ENCODE measurements at regions not wholly inside any gene's neighbourhood (a gene's known extent, or its start where the extent isn't known, plus 50 kb on each side); places are given as distances from the start of the nearest gene placed in this dataset.
"Not testable (repeated sequence)": the region's sequence is repeated elsewhere in the genome, so short reads cannot be mapped to it uniquely, and the experiment has no call there.

GRCh38 chr1:149243572-149243971, 140.2 kb upstream of the NBPF9 start:
- H3K9me3 Mint-ChIP-seq; H3K36me3 Mint-ChIP-seq; H3K27me3 Mint-ChIP-seq; H3K4me3 Mint-ChIP-seq; ATAC-seq; H3K4me1 Mint-ChIP-seq (ENCODE audit: low read depth in 2 of 2); DNase-seq (ENCODE audit: low spot score); H3K27ac Mint-ChIP-seq: not testable (repeated sequence)

GRCh38 chr1:149244621-149245020, 141.3 kb upstream of the NBPF9 start:
- H3K36me3 Mint-ChIP-seq, H3K27ac Mint-ChIP-seq, H3K27me3 Mint-ChIP-seq: not testable (repeated sequence)

DNA sequence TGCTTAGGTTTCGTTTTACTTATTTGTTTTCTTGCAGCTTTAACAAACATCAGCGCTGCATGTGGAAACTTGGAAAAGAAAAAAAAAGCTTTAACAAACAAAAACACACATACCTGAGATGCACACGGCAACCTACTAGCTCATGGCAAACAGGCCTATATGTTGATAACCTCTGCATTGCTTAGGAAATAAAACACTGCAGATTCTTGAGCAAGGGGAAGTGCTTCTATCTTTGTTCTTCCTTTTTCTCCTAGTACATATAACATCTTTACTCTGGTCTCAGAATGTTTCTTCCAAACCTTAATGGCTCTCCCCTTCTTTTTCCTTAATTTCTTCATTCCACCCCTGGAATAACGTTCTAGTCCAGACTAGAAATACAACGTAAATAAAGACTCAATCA, 142.9 kb upstream of the NBPF9 start:
- H3K27ac Mint-ChIP-seq; H3K36me3 Mint-ChIP-seq; ATAC-seq; H3K4me1 Mint-ChIP-seq (ENCODE audit: low read depth in 2 of 2); H3K9me3 Mint-ChIP-seq; H3K27me3 Mint-ChIP-seq; H3K4me3 Mint-ChIP-seq; DNase-seq (ENCODE audit: low spot score): not testable (repeated sequence)

More at GRCh38 chr1:149244621-149245020, 141.3 kb upstream of the NBPF9 start:
- DNase-seq (ENCODE audit: low spot score); H3K4me1 Mint-ChIP-seq (ENCODE audit: low read depth in 2 of 2); ATAC-seq; H3K4me3 Mint-ChIP-seq; H3K9me3 Mint-ChIP-seq: not testable (repeated sequence)

DNA sequence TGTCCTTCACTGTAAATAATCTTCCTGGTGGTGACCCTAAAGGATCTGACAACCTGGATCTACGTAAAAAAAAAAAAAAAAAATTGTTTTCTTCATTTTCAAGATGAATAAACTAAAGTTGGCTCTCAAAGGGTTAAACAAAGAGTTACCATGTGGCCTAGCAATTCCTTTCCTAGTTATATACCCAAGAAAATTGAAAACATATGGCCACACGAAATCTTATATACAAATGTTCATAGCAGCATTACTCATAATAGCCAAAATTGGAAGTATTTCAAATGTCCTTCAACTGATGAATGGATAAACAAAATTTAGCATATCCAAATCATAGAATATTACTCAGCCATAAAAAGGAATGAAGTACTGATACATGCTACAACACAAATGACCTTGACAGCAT, 145.3 kb upstream of the NBPF9 start:
- not testable (repeated sequence) for H3K27ac Mint-ChIP-seq; H3K9me3 Mint-ChIP-seq; H3K4me3 Mint-ChIP-seq; DNase-seq (ENCODE audit: low spot score); ATAC-seq; H3K36me3 Mint-ChIP-seq; H3K27me3 Mint-ChIP-seq; H3K4me1 Mint-ChIP-seq (ENCODE audit: low read depth in 2 of 2)

DNA sequence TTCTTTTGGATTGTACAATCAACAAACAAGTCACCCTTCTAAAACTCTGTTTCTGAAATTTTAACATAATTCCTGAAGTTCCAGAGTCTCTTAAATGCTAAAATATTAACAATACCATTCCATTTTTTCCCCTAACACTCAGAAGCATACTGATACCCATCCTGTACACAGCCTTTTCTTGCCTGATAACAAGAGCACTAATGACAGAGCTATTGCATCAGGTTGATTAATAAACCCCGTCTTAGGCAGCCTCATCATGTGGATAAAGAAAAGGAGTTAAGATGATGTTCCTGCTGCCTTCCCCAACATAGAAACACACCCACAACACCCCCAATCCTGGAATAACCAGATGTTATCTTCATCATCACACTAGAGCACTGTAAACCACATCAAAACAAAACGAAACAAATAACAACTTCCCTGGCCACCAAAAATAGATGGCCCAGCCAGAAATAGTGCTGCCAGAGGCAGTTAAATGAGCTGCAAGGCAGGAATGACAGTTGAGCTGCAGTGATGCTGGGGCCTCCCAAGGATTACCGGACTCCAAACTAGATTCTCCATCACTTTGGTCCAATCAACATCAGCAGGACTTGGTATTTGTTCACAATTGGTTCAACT, 146.6 kb upstream of the NBPF9 start:
- not testable (repeated sequence) for H3K4me3 Mint-ChIP-seq; H3K4me1 Mint-ChIP-seq (ENCODE audit: low read depth in 2 of 2); H3K27me3 Mint-ChIP-seq; DNase-seq (ENCODE audit: low spot score); H3K36me3 Mint-ChIP-seq; ATAC-seq; H3K9me3 Mint-ChIP-seq; H3K27ac Mint-ChIP-seq

DNA sequence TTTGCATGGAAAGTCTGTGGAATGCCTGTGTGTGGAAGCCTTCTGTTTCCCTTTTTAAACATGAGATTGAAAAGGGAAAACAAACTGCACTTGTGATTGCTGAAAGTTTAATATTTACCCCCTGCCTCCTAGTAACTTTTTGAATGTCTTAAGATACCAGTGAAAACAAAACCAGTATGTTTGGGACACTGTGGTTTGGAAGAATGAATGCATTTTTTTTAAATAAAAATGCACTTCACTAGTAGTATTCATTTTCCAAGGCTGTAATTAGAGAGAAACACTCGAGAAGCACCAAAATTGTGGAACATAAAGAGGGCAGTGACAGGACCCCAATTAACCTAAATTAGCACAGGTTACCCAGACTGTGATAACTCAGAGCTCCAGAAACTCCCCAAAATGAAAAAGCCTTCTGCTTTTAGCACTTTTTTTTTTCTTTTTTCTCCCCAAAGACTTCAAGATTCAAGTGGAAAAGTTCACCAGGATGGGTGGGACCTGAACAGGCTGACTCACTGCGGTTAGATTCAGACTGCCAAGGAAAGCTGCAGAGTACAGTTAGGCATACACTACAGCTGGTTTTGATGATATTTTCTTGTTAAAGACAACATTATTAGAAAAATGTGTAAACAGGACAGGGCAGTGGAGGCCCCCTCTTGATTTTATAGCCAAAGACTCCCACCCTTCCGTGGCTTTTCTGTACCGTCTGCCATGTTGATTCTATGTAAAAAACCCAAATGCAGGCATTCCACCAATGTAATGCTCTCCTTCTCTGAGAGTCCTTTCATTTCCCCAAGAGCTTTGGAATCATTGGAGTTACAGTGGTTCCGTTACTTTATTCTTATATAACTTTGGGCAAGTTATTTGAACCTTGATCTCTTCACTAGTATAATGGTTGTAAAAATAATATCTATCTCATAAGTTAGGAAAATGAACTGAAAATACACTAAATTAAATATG, 151.8 kb upstream of the NBPF9 start:
- not testable (repeated sequence) for H3K27me3 Mint-ChIP-seq; H3K36me3 Mint-ChIP-seq; DNase-seq (ENCODE audit: low spot score); H3K9me3 Mint-ChIP-seq; H3K4me1 Mint-ChIP-seq (ENCODE audit: low read depth in 2 of 2); ATAC-seq; H3K4me3 Mint-ChIP-seq; H3K27ac Mint-ChIP-seq

GRCh38 chr1:149260284-149260683, 156.9 kb upstream of the NBPF9 start:
- H3K27ac Mint-ChIP-seq; H3K4me3 Mint-ChIP-seq; H3K9me3 Mint-ChIP-seq; ATAC-seq; DNase-seq (ENCODE audit: low spot score); H3K4me1 Mint-ChIP-seq (ENCODE audit: low read depth in 2 of 2); H3K36me3 Mint-ChIP-seq; H3K27me3 Mint-ChIP-seq: not testable (repeated sequence)

- not testable (repeated sequence) for H3K27ac Mint-ChIP-seq; DNase-seq (ENCODE audit: low spot score); H3K9me3 Mint-ChIP-seq; H3K36me3 Mint-ChIP-seq; H3K4me1 Mint-ChIP-seq (ENCODE audit: low read depth in 2 of 2); H3K27me3 Mint-ChIP-seq; H3K4me3 Mint-ChIP-seq
- ATAC-seq = peak in 1 of 2 donors; percentile 43
Observed at GRCh38 chr1:149260736-149261340, 157.5 kb upstream of the NBPF9 start.

DNA sequence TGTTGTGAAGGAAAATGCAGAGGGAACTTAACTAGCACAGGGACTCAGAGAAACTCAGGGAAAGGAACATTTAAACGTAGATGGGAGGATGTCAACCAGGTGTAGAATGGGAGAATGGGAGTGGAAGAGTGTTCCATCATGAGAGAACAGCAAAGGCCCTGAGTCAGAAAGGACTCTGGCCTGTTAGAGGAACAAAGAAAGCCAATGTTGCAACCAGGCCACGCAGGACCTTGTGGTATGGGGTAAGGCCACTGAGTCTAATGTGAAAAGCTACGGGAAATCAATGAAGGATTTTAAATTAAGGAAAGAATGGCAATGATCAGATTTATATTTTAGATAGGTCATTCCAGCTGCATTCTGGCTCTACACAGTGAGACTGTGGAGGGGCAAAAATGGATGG, 163.9 kb upstream of the NBPF9 start:
- not testable (repeated sequence) for H3K27ac Mint-ChIP-seq; H3K36me3 Mint-ChIP-seq; DNase-seq (ENCODE audit: low spot score); H3K27me3 Mint-ChIP-seq; H3K4me3 Mint-ChIP-seq; ATAC-seq; H3K9me3 Mint-ChIP-seq; H3K4me1 Mint-ChIP-seq (ENCODE audit: low read depth in 2 of 2)

- not testable (repeated sequence) for H3K9me3 Mint-ChIP-seq; H3K27me3 Mint-ChIP-seq; DNase-seq (ENCODE audit: low spot score); H3K27ac Mint-ChIP-seq; H3K4me1 Mint-ChIP-seq (ENCODE audit: low read depth in 2 of 2); ATAC-seq; H3K36me3 Mint-ChIP-seq; H3K4me3 Mint-ChIP-seq
Observed at GRCh38 chr1:149269001-149269702, 165.8 kb upstream of the NBPF9 start.

DNA sequence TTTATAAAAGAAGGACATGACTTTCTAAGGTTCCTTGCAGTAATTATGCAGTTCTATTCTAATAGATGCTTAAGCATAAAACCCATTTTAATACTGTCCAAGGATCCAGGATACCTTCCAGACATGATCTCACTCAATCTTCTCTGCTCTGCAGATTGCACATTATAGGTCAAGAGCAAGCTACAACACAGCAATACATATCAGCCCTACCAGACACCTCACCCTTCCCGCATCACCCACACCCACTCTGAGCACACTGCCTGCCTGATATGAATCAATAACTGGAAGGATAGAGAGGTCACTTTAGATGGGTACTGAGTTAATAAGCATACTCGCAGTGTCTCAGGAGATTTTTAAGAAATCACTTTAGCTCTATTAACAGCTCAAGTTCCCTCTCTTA, 166.5 kb upstream of the NBPF9 start:
- not testable (repeated sequence) for H3K27me3 Mint-ChIP-seq; H3K4me1 Mint-ChIP-seq (ENCODE audit: low read depth in 2 of 2); H3K27ac Mint-ChIP-seq; DNase-seq (ENCODE audit: low spot score); H3K4me3 Mint-ChIP-seq; ATAC-seq; H3K9me3 Mint-ChIP-seq; H3K36me3 Mint-ChIP-seq

DNA sequence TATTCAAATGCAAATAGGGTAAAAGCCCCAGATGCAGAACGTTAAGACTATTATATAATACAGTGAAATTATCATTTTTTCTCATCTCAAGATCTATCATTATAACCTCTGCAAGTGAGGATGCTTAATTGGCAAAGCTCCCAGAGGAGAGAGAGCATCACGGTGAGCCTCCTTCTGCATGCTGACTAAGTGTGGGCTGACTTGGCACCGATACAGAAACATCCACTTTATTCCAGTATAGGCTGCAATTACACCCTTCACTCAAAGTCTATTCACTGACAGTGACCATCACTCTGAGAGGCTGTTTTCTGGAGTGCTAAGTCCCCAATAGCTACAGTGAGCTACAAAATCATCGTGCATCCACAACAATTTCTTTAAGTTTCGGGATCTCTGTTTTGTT, 171.1 kb upstream of the NBPF9 start:
- not testable (repeated sequence) for ATAC-seq; H3K9me3 Mint-ChIP-seq; H3K27ac Mint-ChIP-seq; DNase-seq (ENCODE audit: low spot score); H3K4me1 Mint-ChIP-seq (ENCODE audit: low read depth in 2 of 2); H3K27me3 Mint-ChIP-seq; H3K36me3 Mint-ChIP-seq; H3K4me3 Mint-ChIP-seq

GRCh38 chr1:149275802-149276201, 172.5 kb upstream of the NBPF9 start:
- DNase-seq (ENCODE audit: low spot score); H3K9me3 Mint-ChIP-seq; H3K4me1 Mint-ChIP-seq (ENCODE audit: low read depth in 2 of 2); H3K4me3 Mint-ChIP-seq; H3K36me3 Mint-ChIP-seq; H3K27ac Mint-ChIP-seq; ATAC-seq; H3K27me3 Mint-ChIP-seq: not testable (repeated sequence)

GRCh38 chr1:149276496-149276895, 173.1 kb upstream of the NBPF9 start:
- H3K36me3 Mint-ChIP-seq; H3K27me3 Mint-ChIP-seq; H3K27ac Mint-ChIP-seq; DNase-seq (ENCODE audit: low spot score); H3K4me1 Mint-ChIP-seq (ENCODE audit: low read depth in 2 of 2); H3K9me3 Mint-ChIP-seq; H3K4me3 Mint-ChIP-seq; ATAC-seq: not testable (repeated sequence)

All from natural killer cell treated with Interleukin-12 subunit alpha and Interleukin-12 subunit beta and Interleukin-15 and Interleukin-18, amount 100 ng/mL, for 72 hours (primary cell).